GM19438 (cell line): ENCODE measurements at regions not wholly inside any gene's neighbourhood (a gene's known extent, or its start where the extent isn't known, plus 50 kb on each side); places are given as distances from the start of the nearest gene placed in this dataset.

Experiments
- ATAC-seq: cut with Tn5 transposase; IDR thresholded peaks from one replicate; pipeline ENCODE4 v1.9.1; 2021; ENCODE audit warnings: low read depth; ENCODE audit not compliant: unreplicated experiment

GRCh38 chr16:64203126-64203525 lies 918.7 kb downstream of the CDH11 start:
- ATAC-seq: no peak

GRCh38 chr16:64202571-64202970 lies 919.3 kb downstream of the CDH11 start:
- no peak for ATAC-seq

GRCh38 chr16:64196444-64196843 lies 925.4 kb downstream of the CDH11 start:
- ATAC-seq: no peak

GRCh38 chr16:64185954-64186353 lies 935.9 kb downstream of the CDH11 start:
- ATAC-seq: no peak

GRCh38 chr16:64184156-64184555 lies 937.7 kb downstream of the CDH11 start:
- ATAC-seq: no peak

GRCh38 chr16:64182985-64183384 lies 938.9 kb downstream of the CDH11 start:
- no peak for ATAC-seq

GRCh38 chr16:64181271-64181925 lies 940.5 kb downstream of the CDH11 start:
- no peak for ATAC-seq

GRCh38 chr16:64180136-64180900 lies 941.5 kb downstream of the CDH11 start:
- ATAC-seq: no peak

- ATAC-seq: no peak
Measured at GRCh38 chr16:64174327-64174726, 947.5 kb downstream of the CDH11 start.

GRCh38 chr16:64172652-64173051 lies 949.2 kb downstream of the CDH11 start:
- ATAC-seq: no peak

- no peak for ATAC-seq
Measured at GRCh38 chr16:64172226-64172625, 949.6 kb downstream of the CDH11 start.

- no peak for ATAC-seq
Measured at GRCh38 chr16:64171632-64172031, 950.2 kb downstream of the CDH11 start.

GRCh38 chr16:64168371-64168770 lies 953.5 kb downstream of the CDH11 start:
- ATAC-seq: no peak

- no peak for ATAC-seq
Measured at GRCh38 chr16:64167936-64168335, 953.9 kb downstream of the CDH11 start.

GRCh38 chr16:64165368-64165767 lies 956.5 kb downstream of the CDH11 start:
- ATAC-seq: no peak

GRCh38 chr16:64162613-64163375 lies 959.1 kb downstream of the CDH11 start:
- no peak for ATAC-seq

- no peak for ATAC-seq
Measured at GRCh38 chr16:64159976-64160375, 961.9 kb downstream of the CDH11 start.

- ATAC-seq: no peak
Measured at GRCh38 chr16:64158941-64159588, 962.8 kb downstream of the CDH11 start.

GRCh38 chr16:64153718-64154117 lies 968.1 kb downstream of the CDH11 start:
- ATAC-seq: no peak

- ATAC-seq: no peak
Measured at GRCh38 chr16:64151990-64152767, 969.7 kb downstream of the CDH11 start.
